Stimulated activated CD8-positive, alpha-beta memory T cell treated with anti-CD3 and anti-CD28 coated beads, Interleukin-7, amount 100 ng/mL, for 48 hours (primary cell): ENCODE measurements at regions not wholly inside any gene's neighbourhood (a gene's known extent, or its start where the extent isn't known, plus 50 kb on each side); places are given as distances from the start of the nearest gene placed in this dataset.
"Not testable (repeated sequence)": the region's sequence is repeated elsewhere in the genome, so short reads cannot be mapped to it uniquely, and the experiment has no call there.

Source experiments
- DNase-seq, 2 donors: peaks; one replicate each; pipeline ENCODE4 v3.0.0-alpha.2; 2020; ENCODE audit warnings: low read depth in 1 of 2; ENCODE audit errors: extremely low read depth in 1 of 2

GRCh38 chr6:115467726-115468125 is 593.0 kb downstream of the FRK start:
- DNase-seq, result no peak

DNA sequence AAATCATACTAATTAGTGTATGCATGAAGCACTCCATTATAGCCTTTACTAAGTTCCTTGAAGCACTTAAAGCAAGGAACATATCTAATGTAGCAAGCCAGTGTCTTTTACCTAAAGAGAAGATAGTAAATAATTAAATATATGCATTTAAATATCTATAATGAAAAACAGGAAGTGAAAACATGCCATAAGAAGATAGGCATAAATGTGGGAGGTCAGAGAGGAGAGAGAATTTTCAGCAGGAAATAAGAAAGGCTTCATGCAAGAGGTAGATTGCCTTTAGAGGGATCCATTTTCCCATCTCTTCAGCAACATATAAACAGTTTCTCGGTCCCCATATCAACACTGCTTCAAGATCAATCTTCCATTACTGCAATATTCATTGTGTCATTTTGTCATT is 599.8 kb downstream of the FRK start:
- DNase-seq, result no peak

GRCh38 chr6:115456848-115457247 is 603.8 kb downstream of the FRK start:
- DNase-seq, result no peak

GRCh38 chr6:115443825-115444478 is 616.7 kb downstream of the FRK start:
- DNase-seq, result no peak

- DNase-seq, result no peak
Measured at GRCh38 chr6:115442323-115442722, 618.4 kb downstream of the FRK start.

GRCh38 chr6:115441651-115442050 is 619.0 kb downstream of the FRK start:
- DNase-seq, result no peak

DNA sequence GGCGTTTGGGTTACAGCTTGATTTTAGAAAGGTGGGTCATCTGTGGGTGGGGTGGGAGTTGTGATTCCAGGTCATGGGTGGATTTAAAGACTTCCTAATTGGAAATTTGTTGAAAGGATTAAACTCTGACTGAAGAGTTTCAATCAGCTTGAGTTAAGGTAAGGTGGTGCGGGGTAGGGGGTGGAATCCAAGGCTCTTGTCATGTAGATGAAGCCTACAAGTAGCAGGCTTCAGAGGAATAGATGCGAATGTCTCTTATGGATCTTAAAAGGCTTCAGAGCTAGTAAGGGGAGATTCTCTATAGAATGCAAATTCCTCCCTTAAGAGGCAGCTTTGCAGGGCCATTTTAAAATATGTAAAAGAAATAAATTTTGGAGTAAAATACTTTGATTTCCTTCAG is 645.3 kb downstream of the FRK start:
- DNase-seq, result no peak

DNA sequence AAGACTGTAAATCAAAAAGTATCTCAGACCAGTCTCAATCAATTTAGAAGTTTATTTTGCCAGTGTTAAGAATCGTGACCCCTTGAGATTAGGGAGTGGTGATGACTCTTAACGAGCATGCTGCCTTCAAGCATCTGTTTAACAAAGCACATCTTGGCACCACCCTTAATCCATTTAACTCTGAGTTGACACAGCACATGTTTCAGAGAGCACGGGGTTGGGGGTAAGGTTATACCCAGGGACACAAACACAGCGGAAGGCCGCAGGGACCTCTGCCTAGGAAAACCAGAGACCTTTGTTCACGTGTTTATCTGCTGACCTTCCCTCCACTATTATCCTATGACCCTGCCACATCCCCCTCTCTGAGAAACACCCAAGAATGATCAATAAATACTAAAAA is 645.8 kb downstream of the FRK start:
- not testable (repeated sequence) for DNase-seq

DNA sequence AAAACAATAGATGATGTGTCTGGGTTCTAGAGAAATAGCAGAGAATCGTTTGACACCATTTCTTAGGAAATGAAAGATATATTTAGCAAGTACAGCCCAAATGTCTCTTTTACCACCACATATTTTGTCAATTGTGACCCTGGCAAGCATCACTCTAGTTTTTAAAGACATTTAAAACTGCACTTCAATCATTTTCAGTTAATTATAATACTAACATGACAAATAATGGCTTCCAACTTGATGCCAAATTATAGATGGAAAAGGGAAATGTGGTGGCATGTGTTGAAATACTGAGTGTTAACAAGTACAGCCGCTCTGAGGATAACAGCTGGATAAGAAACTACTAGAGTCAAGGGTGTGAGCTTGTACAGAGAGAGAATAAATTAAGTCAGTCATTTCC is 648.9 kb downstream of the FRK start:
- no peak for DNase-seq

GRCh38 chr6:115404446-115404845 is 656.2 kb downstream of the FRK start:
- DNase-seq, result no peak

GRCh38 chr6:115398607-115399006 is 662.1 kb downstream of the FRK start:
- DNase-seq, result no peak

GRCh38 chr6:115396112-115396906 is 664.4 kb downstream of the FRK start:
- DNase-seq, result no peak

DNA sequence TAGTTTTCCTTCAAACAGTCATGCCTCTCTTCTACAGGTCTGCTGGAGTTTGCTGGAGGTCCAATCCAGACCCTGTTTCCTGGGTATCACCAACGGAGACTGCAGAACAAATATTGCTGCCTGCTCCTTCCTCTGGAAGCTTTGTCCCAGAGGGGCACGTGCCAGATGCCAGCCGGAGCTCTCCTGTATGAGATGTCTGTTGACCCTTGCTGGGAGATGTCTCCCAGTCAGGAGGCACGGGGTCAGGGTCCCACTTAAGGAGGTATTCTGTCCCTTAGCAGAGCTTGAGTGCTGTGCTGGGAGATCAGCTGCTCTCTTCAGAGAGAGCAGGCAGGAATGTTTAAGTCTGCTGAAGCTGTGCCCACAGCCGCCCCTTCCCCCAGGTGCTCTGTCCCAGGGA is 666.9 kb downstream of the FRK start:
- DNase-seq, result no peak

- no peak for DNase-seq
Measured at GRCh38 chr6:115370202-115370601, 690.5 kb downstream of the FRK start.

DNA sequence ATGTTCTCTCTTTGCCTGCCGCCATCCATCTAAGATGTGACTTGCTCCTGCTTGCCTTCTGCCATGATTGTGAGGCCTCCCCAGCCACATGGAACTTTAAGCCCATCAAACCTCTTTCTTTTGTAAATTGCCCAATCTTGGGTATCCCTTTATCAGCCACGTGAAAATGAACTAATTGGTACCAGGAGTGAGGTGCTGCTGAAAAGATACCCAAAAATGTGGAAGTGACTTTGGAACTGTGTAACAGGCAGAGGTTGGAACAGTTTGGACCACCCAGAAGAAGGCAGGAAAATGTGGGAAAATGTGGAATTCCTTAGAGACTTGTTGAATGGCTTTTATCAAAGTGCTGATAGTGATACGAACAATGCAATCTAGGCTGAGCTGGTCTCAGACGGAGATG is 694.9 kb downstream of the FRK start:
- DNase-seq, result no peak

GRCh38 chr6:115363379-115363778 is 697.3 kb downstream of the FRK start:
- DNase-seq, result no peak

- no peak for DNase-seq
Measured at GRCh38 chr6:115362234-115362633, 698.5 kb downstream of the FRK start.

- no peak for DNase-seq
Measured at GRCh38 chr6:115360602-115361325, 699.9 kb downstream of the FRK start.

DNA sequence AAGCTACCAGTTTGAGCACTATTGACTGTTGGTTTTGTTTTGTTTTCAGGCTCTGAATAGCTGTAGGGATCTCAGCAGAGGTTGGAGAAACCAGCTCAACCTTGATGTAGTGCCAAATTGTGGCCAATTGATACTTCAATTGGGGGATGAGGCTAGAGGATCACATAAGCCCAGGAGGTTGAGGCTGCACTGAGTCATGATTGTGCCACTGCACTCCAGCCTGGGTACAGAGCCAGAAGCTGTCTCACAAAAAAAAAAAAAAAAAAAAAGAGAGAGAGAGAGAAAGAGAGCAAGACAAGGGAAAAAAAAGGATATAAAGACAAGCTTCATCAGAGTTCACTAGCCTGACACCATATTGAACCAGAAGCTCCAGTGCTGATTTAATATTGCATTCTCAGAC is 702.1 kb downstream of the FRK start:
- no peak for DNase-seq

DNA sequence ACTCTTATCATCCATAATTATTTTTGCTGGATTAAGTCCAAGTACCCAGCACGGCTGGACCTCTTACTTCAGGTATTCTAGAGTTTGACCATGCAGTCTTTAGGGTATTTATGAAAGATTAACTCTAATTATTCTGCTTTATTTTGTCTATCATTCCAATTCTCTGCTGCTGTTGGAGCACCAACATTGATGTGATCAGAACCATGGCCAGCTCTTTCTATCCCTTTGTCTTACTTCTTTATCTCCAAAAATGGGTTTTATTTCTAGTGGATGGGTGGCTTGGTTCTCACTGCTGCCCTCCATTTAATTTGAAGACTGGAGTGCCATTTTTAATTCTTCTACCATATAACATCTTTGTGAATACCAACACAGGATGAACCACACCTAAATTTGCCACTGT is 704.3 kb downstream of the FRK start:
- DNase-seq, result no peak

- DNase-seq, result no peak
Measured at GRCh38 chr6:115323001-115323400, 737.7 kb downstream of the FRK start.

DNA sequence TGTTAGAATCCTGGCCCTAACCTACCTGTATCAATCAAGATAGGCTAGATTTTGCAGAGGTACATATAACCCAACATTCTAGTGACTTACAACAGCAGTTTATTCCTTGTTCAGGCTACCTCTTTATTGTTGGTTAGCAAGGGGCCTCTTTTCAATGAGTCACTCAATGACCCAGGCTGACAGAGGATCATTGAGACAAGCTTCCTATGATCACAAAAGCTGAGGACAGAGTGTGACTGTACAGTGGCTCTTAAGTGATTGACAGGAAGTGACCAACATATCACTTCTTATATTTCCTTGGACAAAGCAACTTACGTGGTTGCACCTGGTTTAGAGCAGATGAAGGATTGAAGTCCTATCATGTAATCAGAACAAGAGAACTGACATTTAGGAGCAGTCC is 740.9 kb downstream of the FRK start:
- DNase-seq, result no peak
